PFSK-1 (cell line): ENCODE measurements at regions not wholly inside any gene's neighbourhood (a gene's known extent, or its start where the extent isn't known, plus 50 kb on each side); places are given as distances from the start of the nearest gene placed in this dataset.

Source experiments
- FOXP2 ChIP-seq: optimal IDR thresholded peaks from 2 replicates; pipeline ENCODE3; 2011; ENCODE audit warnings: borderline replicate concordance, control low read depth, inconsistent platforms; ENCODE audit not compliant: insufficient read depth; ENCODE audit errors: extremely low read length, extremely low read depth
- POLR2AphosphoS5 ChIP-seq: IDR thresholded peaks from 2 replicates; pipeline ENCODE4 v1.6.1; 2012; ENCODE audit warnings: low read depth, mild to moderate bottlenecking, control low read depth, low read length, moderate library complexity
- SIN3A ChIP-seq: IDR thresholded peaks from 2 replicates; pipeline ENCODE4 v1.6.1; 2012; ENCODE audit warnings: mild to moderate bottlenecking, low read length, moderate library complexity, borderline replicate concordance; ENCODE audit not compliant: insufficient read depth
- TAF1 ChIP-seq: IDR thresholded peaks from 2 replicates; pipeline ENCODE4 v1.6.1; 2012; ENCODE audit warnings: low read length, control low read depth, borderline replicate concordance; ENCODE audit not compliant: insufficient read depth
- TF ChIP-seq, protein P1 (sequence below), 2 experiments: IDR thresholded peaks; 2 replicates each; pipeline versions ENCODE4 v1.6.1 to v1.8.0; 2011 to 2012; ENCODE audit warnings: low read depth in 2 of 2, low read length in 2 of 2, control low read depth in 1 of 2, inconsistent platforms in 1 of 2, mild to moderate bottlenecking in 1 of 2, moderate library complexity in 1 of 2; ENCODE audit not compliant: insufficient read depth in 1 of 2

DNA sequence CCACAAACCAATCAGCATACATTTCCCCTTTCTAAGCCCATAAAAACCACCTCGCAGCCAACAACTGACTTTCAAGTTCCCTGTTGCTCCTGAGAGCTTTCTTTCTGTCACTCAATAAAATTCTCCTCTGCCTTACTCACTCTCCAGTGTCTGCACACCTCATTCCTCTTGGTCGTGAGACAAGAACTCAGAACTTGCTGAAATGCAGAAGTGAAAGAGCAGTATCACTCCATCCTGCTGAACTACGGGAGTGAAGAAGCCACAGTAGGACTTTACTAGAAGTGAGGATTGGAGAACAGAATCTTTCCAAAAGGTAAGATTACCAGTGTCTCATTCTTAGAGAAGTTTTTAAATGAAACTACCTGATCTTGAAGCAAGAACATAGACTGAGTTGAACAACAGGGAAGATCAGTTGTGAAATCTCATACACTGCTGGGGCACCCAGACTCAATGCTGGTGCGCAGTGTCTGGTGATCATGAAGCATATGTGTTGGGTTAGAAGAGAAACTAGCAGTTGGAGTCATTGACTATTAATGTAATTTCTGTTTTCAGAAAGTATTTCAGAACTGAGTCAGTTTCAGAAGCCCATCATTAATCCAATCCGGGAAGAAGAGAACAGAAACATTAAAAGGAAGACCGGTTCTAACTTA is 726.9 kb upstream of the TMPRSS15 start:
- TF ChIP-seq SIN3A (no peak), POLR2AphosphoS5 (no peak), FOXP2 (no peak), TAF1 (no peak)
- TF ChIP-seq, protein P1, sequence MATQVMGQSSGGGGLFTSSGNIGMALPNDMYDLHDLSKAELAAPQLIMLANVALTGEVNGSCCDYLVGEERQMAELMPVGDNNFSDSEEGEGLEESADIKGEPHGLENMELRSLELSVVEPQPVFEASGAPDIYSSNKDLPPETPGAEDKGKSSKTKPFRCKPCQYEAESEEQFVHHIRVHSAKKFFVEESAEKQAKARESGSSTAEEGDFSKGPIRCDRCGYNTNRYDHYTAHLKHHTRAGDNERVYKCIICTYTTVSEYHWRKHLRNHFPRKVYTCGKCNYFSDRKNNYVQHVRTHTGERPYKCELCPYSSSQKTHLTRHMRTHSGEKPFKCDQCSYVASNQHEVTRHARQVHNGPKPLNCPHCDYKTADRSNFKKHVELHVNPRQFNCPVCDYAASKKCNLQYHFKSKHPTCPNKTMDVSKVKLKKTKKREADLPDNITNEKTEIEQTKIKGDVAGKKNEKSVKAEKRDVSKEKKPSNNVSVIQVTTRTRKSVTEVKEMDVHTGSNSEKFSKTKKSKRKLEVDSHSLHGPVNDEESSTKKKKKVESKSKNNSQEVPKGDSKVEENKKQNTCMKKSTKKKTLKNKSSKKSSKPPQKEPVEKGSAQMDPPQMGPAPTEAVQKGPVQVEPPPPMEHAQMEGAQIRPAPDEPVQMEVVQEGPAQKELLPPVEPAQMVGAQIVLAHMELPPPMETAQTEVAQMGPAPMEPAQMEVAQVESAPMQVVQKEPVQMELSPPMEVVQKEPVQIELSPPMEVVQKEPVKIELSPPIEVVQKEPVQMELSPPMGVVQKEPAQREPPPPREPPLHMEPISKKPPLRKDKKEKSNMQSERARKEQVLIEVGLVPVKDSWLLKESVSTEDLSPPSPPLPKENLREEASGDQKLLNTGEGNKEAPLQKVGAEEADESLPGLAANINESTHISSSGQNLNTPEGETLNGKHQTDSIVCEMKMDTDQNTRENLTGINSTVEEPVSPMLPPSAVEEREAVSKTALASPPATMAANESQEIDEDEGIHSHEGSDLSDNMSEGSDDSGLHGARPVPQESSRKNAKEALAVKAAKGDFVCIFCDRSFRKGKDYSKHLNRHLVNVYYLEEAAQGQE (IDR thresholded peaks at IDR 0.05; ENCODE audit: insufficient read depth in 1 of 2, low read depth in 2 of 2, low read length in 2 of 2): no peak

DNA sequence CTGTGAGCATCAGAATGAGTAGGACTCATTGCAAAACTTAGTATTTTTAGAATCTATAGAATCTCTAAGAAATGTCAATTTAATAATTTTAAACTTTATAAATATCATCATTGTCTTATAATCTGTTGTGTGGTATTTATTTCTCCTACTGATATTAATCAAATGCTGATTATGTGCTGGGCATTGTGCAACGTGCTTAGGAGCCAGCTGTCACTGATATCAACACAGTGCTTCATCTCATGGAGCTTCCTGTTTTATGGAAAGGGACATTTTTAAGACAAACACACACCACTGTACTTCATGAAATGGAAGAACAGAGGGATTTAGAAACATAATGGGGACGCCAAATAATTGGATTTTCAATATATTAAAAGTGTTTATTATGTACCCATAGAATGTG is 737.9 kb upstream of the TMPRSS15 start:
- TF ChIP-seq POLR2AphosphoS5: no peak
- no peak for TF ChIP-seq TAF1

DNA sequence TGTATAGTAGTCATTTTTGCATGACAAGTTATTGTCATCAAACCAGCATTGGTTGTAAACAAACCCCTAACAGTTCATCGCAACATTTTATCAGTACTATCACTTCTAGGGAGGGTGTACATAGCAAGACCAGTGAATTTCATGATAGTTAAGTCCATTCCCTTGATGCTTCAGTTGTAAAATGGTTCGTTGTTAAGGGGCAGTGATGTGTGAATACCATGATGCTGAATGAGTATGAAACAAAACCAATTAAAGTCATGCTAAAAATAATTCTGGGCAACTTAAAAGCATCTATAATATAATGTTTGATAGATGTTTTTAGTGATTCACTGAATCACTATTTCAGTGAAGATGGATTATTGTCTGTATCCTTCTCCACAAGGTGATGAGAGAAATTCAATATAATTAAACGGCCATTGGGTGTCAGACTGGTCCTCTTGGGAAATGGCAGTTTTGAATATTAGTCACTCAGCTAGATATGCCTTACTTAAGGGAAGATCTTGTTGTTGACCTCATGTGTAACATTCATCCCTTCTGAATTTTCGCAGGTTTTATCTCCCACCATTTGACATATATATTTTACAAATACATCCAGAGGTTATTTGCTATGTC is 742.2 kb upstream of the TMPRSS15 start:
- TF ChIP-seq, protein P1 (IDR thresholded peaks at IDR 0.05; ENCODE audit: insufficient read depth in 1 of 2, low read depth in 2 of 2, low read length in 2 of 2): no peak

DNA sequence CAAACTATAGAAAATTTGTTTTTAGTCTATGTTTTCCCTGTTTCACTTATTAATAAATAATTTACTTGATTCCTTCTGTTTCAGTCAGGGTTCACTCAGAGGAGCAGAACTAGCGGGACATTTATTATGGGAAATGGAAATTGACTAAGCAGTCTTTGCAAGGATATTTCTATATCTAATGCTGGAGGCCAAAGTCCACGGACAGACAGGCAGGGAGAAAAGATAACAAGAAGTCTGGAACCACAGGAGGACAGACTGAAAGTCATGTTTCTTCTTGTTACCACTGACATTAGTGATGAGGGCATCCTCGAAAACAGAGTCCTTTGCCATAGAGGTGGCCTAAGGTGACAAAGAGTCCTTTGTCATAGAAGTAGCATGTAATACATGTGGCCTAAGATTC is 744.5 kb upstream of the TMPRSS15 start:
- no peak for TF ChIP-seq POLR2AphosphoS5
- TF ChIP-seq, protein P1 (IDR thresholded peaks at IDR 0.05; ENCODE audit: insufficient read depth in 1 of 2, low read depth in 2 of 2, low read length in 2 of 2): no peak
- TF ChIP-seq SIN3A: no peak
- TF ChIP-seq FOXP2: no peak
- no peak for TF ChIP-seq TAF1

DNA sequence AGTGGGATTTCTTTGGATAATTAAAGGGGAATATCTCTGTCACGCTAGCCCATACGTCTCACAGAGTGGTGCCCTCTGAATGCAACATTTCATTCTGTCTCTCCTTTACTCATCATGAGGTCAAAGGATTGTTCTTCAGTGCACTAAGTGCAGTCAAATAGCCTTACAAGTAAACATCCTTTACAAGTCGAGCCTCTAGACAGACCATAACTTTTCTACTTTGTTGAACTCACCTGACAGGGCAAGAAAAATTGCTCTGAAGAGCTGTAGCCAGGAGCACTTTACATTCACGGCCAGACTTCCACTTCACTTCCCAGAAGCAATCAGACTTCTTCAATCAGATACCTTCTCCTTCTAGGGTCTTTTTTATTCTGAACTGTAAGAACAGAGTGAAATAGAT is 768.0 kb upstream of the TMPRSS15 start:
- TF ChIP-seq POLR2AphosphoS5: no peak
- no peak for TF ChIP-seq FOXP2
- TF ChIP-seq TAF1: no peak
- no peak for TF ChIP-seq SIN3A
- TF ChIP-seq, protein P1 (IDR thresholded peaks at IDR 0.05; ENCODE audit: insufficient read depth in 1 of 2, low read depth in 2 of 2, low read length in 2 of 2): no peak
